GM12865 (cell line): ENCODE measurements at regions not wholly inside any gene's neighbourhood (a gene's known extent, or its start where the extent isn't known, plus 50 kb on each side); places are given as distances from the start of the nearest gene placed in this dataset.

Source experiments
- DNase-seq: peaks from one replicate; pipeline ENCODE4 v3.0.0; 2010; ENCODE audit warnings: low read depth
- H3K4me3 ChIP-seq: 2 replicates; pipeline ENCODE4 v1.5.1; 2011; ENCODE audit warnings: mild to moderate bottlenecking, low read depth, low read length, control low read depth
- CTCF ChIP-seq: IDR thresholded peaks from 2 replicates; pipeline ENCODE4 v1.5.1; 2011; ENCODE audit warnings: low read length, control low read depth, low read depth, inconsistent platforms; ENCODE audit not compliant: insufficient read depth; ENCODE audit errors: missing control alignments

- no peak for TF ChIP-seq CTCF
- H3K4me3 ChIP-seq = no peak overlapping the region
- DNase-seq = no peak
Measured at GRCh38 chr14:101070540-101071492, 167.3 kb upstream of the RTL1 start.

GRCh38 chr14:101071493-101071906, 168.0 kb upstream of the RTL1 start:
- no peak overlapping the region for H3K4me3 ChIP-seq
- TF ChIP-seq CTCF = no peak
- DNase-seq = no peak

- DNase-seq = no peak
- TF ChIP-seq CTCF = no peak
- no peak overlapping the region for H3K4me3 ChIP-seq
Measured at GRCh38 chr14:101072070-101072469, 168.5 kb upstream of the RTL1 start.

GRCh38 chr14:101072531-101072930, 169.0 kb upstream of the RTL1 start:
- DNase-seq = no peak
- TF ChIP-seq CTCF = no peak
- H3K4me3 ChIP-seq = no peak overlapping the region

GRCh38 chr14:101072945-101073597, 169.5 kb upstream of the RTL1 start:
- DNase-seq = peak; percentile 44
- TF ChIP-seq CTCF = no peak
- H3K4me3 ChIP-seq = no peak overlapping the region

- no peak for TF ChIP-seq CTCF
- H3K4me3 ChIP-seq = no peak overlapping the region
- no peak for DNase-seq
Measured at GRCh38 chr14:101073598-101073965, 170.1 kb upstream of the RTL1 start.
